CD4-positive, alpha-beta T cell (primary cell): ENCODE measurements at regions not wholly inside any gene's neighbourhood (a gene's known extent, or its start where the extent isn't known, plus 50 kb on each side); places are given as distances from the start of the nearest gene placed in this dataset.

Experiments used
- ATAC-seq: fragments of 200-7000 bp; cut with Tn5 transposase; one replicate; pipeline ENCODE4 v1.10.0; 2022; ENCODE audit warnings: mild to moderate bottlenecking; ENCODE audit not compliant: poor library complexity
- CTCF ChIA-PET: fragments of 350-600 bp; sonication (Branson Sonifier 250); formaldehyde crosslinking; loops from one replicate; lab custom pipeline; 2021; ENCODE audit warnings: antibody characterized with exemption, inconsistent platforms; lab: Charles Lee
- POLR2A ChIA-PET: fragments of 350-600 bp; sonication (Branson Sonifier 250); formaldehyde crosslinking; loops from one replicate; lab custom pipeline; 2021; ENCODE audit warnings: antibody characterized with exemption, inconsistent platforms; lab: Charles Lee
- DNase-seq, 14 experiments: peaks; one replicate each; pipeline ENCODE4 v3.0.0-alpha.2; 2013 to 2020; ENCODE audit warnings: mixed read lengths in 2 of 14
- H3K27ac ChIP-seq, 2 donors: one replicate each; pipeline versions ENCODE4 v1.5.1 to v1.7.0; 2013; ENCODE audit warnings: low read length in 2 of 2, low read depth in 1 of 2, mild to moderate bottlenecking in 1 of 2
- H3K27me3 ChIP-seq, 2 experiments: 1 replicate in 1 of 2; 2 replicates in 1 of 2; pipeline versions ENCODE4 v1.6.1 to v1.7.0; 2013; ENCODE audit warnings: low read length in 2 of 2, control low read depth in 1 of 2, mild to moderate bottlenecking in 1 of 2, moderate library complexity in 1 of 2; ENCODE audit not compliant: insufficient read depth in 2 of 2, control insufficient read depth in 1 of 2
- H3K36me3 ChIP-seq: one replicate; pipeline ENCODE4 v1.6.1; 2013; ENCODE audit warnings: low read length, control low read depth; ENCODE audit not compliant: insufficient read depth
- H3K4me1 ChIP-seq: one replicate; pipeline ENCODE4 v1.6.1; 2013; ENCODE audit warnings: low read length, control low read depth; ENCODE audit not compliant: insufficient read depth
- H3K4me3 ChIP-seq: one replicate; pipeline ENCODE4 v1.5.1; 2013; ENCODE audit warnings: mild to moderate bottlenecking, low read length, moderate library complexity
- H3K9me3 ChIP-seq, 2 experiments: 1 replicate in 1 of 2; 2 replicates in 1 of 2; pipeline versions ENCODE4 v1.6.1 to v1.7.0; 2013; ENCODE audit warnings: low read length in 2 of 2, mild to moderate bottlenecking in 2 of 2, control low read depth in 1 of 2, moderate library complexity in 1 of 2; ENCODE audit not compliant: control insufficient read depth in 1 of 2, insufficient read depth in 1 of 2
- H3K27ac Mint-ChIP-seq: one replicate; pipeline ENCODE4 v1.8.0; 2020; ENCODE audit warnings: mixed read lengths
- H3K27me3 Mint-ChIP-seq: one replicate; pipeline ENCODE4 v1.8.0; 2021; ENCODE audit warnings: mixed read lengths
- H3K36me3 Mint-ChIP-seq: one replicate; pipeline ENCODE4 v1.8.0; 2021; ENCODE audit warnings: low read depth, mixed read lengths
- H3K4me1 Mint-ChIP-seq: one replicate; pipeline ENCODE4 v1.8.0; 2021; ENCODE audit warnings: low read depth, mixed read lengths
- H3K4me3 Mint-ChIP-seq: one replicate; pipeline ENCODE4 v1.8.0; 2020; ENCODE audit warnings: mild to moderate bottlenecking, mixed read lengths
- H3K9me3 Mint-ChIP-seq: one replicate; pipeline ENCODE4 v1.8.0; 2020; ENCODE audit warnings: mixed read lengths
- CTCF ChIP-seq: fragments of 200-600 bp; IDR thresholded peaks from one replicate; pipeline ENCODE4 v1.8.0; 2022; ENCODE audit warnings: antibody characterized with exemption, mild to moderate bottlenecking
- intact Hi-C, 2 experiments: fragments of 100-400 bp; cut with DNase I in 1 of 2; cut with micrococcal nuclease in 1 of 2; formaldehyde crosslinking; loops; one replicate each; pipeline versions ENCODE4 v1.15.1 to v1.9.0; 2023 to 2025; cut with DNase I, micrococcal nuclease

DNA sequence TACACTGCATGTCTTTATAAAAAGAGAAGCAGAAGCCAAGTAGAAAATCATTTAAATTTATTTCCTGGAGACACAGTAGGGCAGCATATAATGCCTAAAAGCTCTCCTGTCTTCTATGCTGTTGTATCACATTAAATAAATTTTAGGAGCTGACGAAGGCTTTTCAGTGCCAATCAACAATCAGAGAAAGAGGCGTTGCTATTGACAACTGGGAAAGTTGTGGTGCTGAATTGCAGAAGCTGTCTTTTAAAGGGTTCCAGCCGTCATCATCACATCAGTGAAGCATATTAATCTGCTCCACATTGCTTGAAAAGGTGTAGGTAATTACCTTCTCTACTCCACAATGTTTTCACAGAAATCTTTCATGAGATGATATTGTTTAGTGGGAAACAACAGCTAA lies 103.9 kb downstream of the FSCB start:
- no peak for ATAC-seq
- H3K9me3 Mint-ChIP-seq: peaks cover 4% of the 10 kb centered on the region
- POLR2A ChIA-PET: no interaction called here

DNA sequence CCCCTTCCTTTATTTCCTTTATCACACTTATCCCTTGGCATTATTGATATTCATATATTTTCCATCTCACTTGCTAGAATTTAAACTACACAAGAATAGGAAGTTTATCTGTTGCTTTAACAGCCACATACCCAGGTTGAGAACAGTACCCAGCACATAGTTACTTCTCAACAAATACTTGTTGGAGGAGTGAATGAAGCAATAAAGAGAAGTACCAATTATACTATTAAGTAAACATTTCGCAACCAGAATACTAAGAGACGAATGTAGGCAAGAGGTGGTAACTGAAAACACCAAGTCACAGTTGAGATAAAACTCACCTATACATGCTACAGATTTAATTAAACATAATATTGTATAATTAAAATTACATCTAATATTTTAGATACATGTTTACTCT lies 110.9 kb downstream of the FSCB start:
- H3K9me3 ChIP-seq: peaks cover 0 to 5% of the 10 kb centered on the region in 2 experiments
- DNase-seq (no peak), ATAC-seq (no peak)
- Mint-ChIP-seq H3K4me3 (no peak overlapping the region), H3K36me3 (no peaks in the 10 kb centered on the region), H3K9me3 (peaks cover 12% of the 10 kb centered on the region), H3K4me1 (no peaks in the 10 kb centered on the region), H3K27ac (no peak overlapping the region), H3K27me3 (no peaks in the 10 kb centered on the region)
- CTCF ChIA-PET: no interaction called here
- intact Hi-C loops: no loop called here
- H3K27ac ChIP-seq: no peak overlapping the region
- TF ChIP-seq CTCF: no peak
- H3K36me3 ChIP-seq: no peaks in the 10 kb centered on the region
- H3K4me1 ChIP-seq: no peaks in the 10 kb centered on the region
- POLR2A ChIA-PET: no interaction called here
- no peak overlapping the region for H3K4me3 ChIP-seq
- H3K27me3 ChIP-seq: no peaks in the 10 kb centered on the region

More for the DNA sequence above, 103.9 kb downstream of the FSCB start:
- CTCF ChIA-PET: no interaction called here
- Histone ChIP-seq H3K4me1 (no peaks in the 10 kb centered on the region), H3K36me3 (no peaks in the 10 kb centered on the region), H3K4me3 (no peak overlapping the region), H3K27ac (no peak overlapping the region), H3K27me3 (no peaks in the 10 kb centered on the region), H3K9me3 (no peaks in the 10 kb centered on the region)
- Mint-ChIP-seq H3K4me1 (no peaks in the 10 kb centered on the region), H3K4me3 (no peak overlapping the region), H3K36me3 (no peaks in the 10 kb centered on the region), H3K27me3 (no peaks in the 10 kb centered on the region), H3K27ac (no peak overlapping the region)
- no peak for DNase-seq
- intact Hi-C loops: no loop called here
- no peak for TF ChIP-seq CTCF

- Histone ChIP-seq H3K9me3 (peaks cover 0 to 5% of the 10 kb centered on the region in 2 experiments), H3K27me3 (no peaks in the 10 kb centered on the region), H3K4me3 (no peak overlapping the region), H3K36me3 (no peaks in the 10 kb centered on the region), H3K27ac (no peak overlapping the region), H3K4me1 (no peaks in the 10 kb centered on the region)
- Mint-ChIP-seq H3K4me1 (no peaks in the 10 kb centered on the region), H3K27me3 (no peaks in the 10 kb centered on the region), H3K36me3 (no peaks in the 10 kb centered on the region), H3K27ac (no peak overlapping the region), H3K4me3 (no peak overlapping the region), H3K9me3 (peaks cover 8% of the 10 kb centered on the region)
- TF ChIP-seq CTCF: no peak
- intact Hi-C loops: no loop called here
- DNase-seq (no peak), ATAC-seq (no peak)
- ChIA-PET POLR2A (no interaction called here), CTCF (no interaction called here)
Measured at GRCh38 chr14:44392984-44393383, 114.1 kb downstream of the FSCB start.
